ENCODE measurements at regions not wholly inside any gene's neighbourhood (a gene's known extent, or its start where the extent isn't known, plus 50 kb on each side); places are given as distances from the start of the nearest gene placed in this dataset.
A peak's percentile ranks its signal among the peaks of the same experiment; 100 is the strongest.

DNA sequence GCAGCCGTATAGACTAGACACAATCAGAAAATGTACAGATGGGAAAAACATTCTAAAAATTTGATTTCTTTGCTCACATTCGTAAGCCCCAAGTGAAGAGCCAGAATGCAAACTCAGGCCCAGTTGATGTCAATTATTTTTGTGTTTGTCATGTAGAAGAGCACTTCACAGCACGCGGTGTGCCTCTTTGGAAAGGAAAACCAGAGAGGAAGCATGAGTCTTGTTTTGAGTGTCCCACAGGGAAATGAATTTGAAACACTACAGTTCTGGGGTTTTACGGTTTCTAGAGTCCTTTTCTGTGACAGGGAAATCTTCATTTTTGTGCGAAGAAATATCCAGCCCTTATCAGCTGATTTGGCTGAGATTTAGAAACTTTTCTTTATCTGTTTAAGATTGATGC lies 554.6 kb upstream of the BOD1L1 start:
- in situ Hi-C loops (cut with HindIII; ENCODE audit: low pct_unique_long_range_greater_than_20kb, low sequenced_read_pairs) = no loop called here
- DNase-seq (ENCODE audit: low read depth, low spot score) = no peak

DNA sequence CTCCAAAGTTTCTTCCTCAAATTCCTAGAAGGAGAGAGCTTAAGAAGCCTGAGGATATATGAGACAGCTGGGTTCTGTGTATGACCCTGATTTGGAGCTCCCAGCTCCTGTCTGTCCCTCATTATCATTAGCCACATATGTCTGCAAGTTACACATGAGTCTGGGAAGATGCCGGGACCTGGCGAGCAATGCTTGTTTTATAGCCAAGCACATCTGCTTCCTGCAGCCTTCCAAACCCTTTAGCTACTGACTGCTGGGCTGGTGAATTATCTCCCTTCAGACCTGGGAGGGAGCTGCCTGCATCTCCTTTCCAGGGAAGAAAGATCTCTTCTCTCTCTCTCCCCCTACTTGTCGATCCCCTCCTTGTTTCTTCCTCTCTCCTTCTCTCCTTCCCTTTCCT lies 556.7 kb upstream of the BOD1L1 start:
- in situ Hi-C loops (cut with HindIII; ENCODE audit: low pct_unique_long_range_greater_than_20kb, low sequenced_read_pairs) = no loop called here
- peak; percentile 2 for DNase-seq (ENCODE audit: low read depth, low spot score)

GRCh38 chr4:14184767-14185166 lies 557.2 kb upstream of the BOD1L1 start:
- in situ Hi-C loops (cut with HindIII; ENCODE audit: low pct_unique_long_range_greater_than_20kb, low sequenced_read_pairs) = no loop called here
- DNase-seq (ENCODE audit: low read depth, low spot score) = no peak

- in situ Hi-C loops (cut with HindIII; ENCODE audit: low pct_unique_long_range_greater_than_20kb, low sequenced_read_pairs) = no loop called here
- DNase-seq (ENCODE audit: low read depth, low spot score) = no peak
Observed at GRCh38 chr4:14188214-14188613, 560.7 kb upstream of the BOD1L1 start.

DNA sequence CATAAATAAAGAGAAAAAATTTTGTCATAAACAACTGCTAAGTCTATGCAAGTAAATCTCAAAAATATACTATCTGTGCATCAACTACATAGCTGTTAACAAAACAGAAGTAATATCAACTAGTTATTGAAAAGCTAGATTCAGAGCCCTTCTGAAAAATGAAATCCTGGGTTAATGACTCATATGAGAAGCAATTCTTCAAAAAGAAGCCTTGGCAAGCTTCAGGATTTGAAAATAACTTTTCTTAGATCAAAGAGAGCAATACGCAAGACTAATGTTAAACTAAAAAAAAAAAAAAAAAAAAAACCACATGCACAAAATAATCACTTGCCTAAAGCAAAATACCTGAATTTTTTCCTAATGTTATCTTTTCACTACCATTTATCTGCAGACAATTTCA lies 566.1 kb upstream of the BOD1L1 start:
- no peak for DNase-seq (ENCODE audit: low read depth, low spot score)

DNA sequence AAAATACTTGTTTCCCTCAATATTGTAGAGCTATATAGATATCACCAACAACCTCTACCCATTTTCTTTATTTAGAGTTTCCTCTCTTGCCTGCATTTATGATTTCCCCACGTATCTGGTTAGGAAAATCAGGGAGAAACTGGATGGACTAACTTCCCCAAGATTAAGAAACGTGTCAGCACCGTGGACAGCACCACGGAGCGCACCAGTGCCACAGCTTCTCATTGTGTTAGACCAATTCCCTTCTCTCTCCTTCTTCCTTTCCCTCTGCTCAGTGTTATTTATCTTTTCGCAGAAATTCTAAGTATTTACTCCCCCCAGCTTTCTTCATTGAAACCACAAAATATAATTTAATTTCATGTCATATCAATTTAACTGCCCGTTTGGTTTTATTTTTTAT lies 568.6 kb upstream of the BOD1L1 start:
- in situ Hi-C loops (cut with HindIII; ENCODE audit: low pct_unique_long_range_greater_than_20kb, low sequenced_read_pairs) = no loop called here
- peak; percentile 49 for DNase-seq (ENCODE audit: low read depth, low spot score)

More for the DNA sequence above, 566.1 kb upstream of the BOD1L1 start:
- in situ Hi-C loops (cut with HindIII; ENCODE audit: low pct_unique_long_range_greater_than_20kb, low sequenced_read_pairs) = no loop called here

- DNase-seq (ENCODE audit: low read depth, low spot score) = no peak
- in situ Hi-C loops (cut with HindIII; ENCODE audit: low pct_unique_long_range_greater_than_20kb, low sequenced_read_pairs) = no loop called here
Observed at GRCh38 chr4:14215116-14215770, 587.7 kb upstream of the BOD1L1 start.

- in situ Hi-C loops (cut with HindIII; ENCODE audit: low pct_unique_long_range_greater_than_20kb, low sequenced_read_pairs) = no loop called here
- peak; percentile 21 for DNase-seq (ENCODE audit: low read depth, low spot score)
Observed at GRCh38 chr4:14217401-14217800, 589.9 kb upstream of the BOD1L1 start.

- DNase-seq (ENCODE audit: low read depth, low spot score) = peak; percentile 98
- in situ Hi-C loops (cut with HindIII; ENCODE audit: low pct_unique_long_range_greater_than_20kb, low sequenced_read_pairs) = no loop called here
Observed at GRCh38 chr4:14218641-14219040, 591.1 kb upstream of the BOD1L1 start.

GRCh38 chr4:14221176-14221575 lies 593.7 kb upstream of the BOD1L1 start:
- DNase-seq (ENCODE audit: low read depth, low spot score) = no peak
- in situ Hi-C loops (cut with HindIII; ENCODE audit: low pct_unique_long_range_greater_than_20kb, low sequenced_read_pairs) = no loop called here

- no peak for DNase-seq (ENCODE audit: low read depth, low spot score)
- in situ Hi-C loops (cut with HindIII; ENCODE audit: low pct_unique_long_range_greater_than_20kb, low sequenced_read_pairs) = no loop called here
Observed at GRCh38 chr4:14222377-14223029, 595.0 kb upstream of the BOD1L1 start.

DNA sequence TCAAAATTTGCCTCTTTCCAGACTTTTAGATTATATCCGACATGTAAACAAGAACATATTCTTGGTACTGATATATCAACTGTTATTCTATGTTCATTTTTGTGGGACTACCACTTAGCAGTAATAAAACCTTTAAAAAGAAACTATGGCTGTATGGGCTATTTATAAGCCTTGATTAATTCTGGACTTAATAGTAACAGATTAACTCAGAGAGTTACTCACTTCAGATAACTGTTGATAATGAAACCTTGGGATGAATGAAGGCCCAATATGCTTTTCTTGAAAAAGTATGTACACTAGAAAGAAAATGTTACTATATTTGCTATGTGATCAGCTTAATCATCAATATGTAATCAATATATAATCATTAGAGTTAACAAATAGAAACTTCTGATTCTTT lies 595.9 kb upstream of the BOD1L1 start:
- in situ Hi-C loops (cut with HindIII; ENCODE audit: low pct_unique_long_range_greater_than_20kb, low sequenced_read_pairs) = no loop called here
- DNase-seq (ENCODE audit: low read depth, low spot score) = no peak

DNA sequence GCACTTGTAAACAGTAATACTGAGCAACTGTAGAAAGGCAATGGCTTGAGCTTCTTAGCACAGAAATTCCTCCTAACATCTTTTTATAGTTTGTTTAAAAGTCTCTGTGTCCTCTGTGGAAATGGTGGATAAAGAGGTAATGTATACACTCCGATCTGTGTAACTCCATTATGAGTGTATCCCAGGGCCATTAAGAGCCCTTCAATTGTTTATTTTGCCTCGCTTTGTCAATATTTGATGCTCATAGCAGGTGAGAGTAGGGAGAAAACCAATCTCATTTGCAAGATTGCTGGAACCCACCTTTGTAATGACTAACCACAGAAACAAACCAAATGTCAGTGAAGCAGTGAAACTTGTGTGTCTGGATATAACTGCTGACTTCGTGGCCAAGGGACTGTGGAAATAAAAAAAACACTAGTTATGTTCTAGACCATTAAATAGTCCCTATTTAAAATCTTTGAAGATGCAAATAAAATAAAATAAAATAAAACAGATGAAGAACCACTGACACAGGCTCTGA lies 598.2 kb upstream of the BOD1L1 start:
- DNase-seq (ENCODE audit: low read depth, low spot score) = no peak
- in situ Hi-C loops (cut with HindIII; ENCODE audit: low pct_unique_long_range_greater_than_20kb, low sequenced_read_pairs) = no loop called here

GRCh38 chr4:14233126-14233525 lies 605.6 kb upstream of the BOD1L1 start:
- DNase-seq (ENCODE audit: low read depth, low spot score) = no peak
- in situ Hi-C loops (cut with HindIII; ENCODE audit: low pct_unique_long_range_greater_than_20kb, low sequenced_read_pairs) = no loop called here

DNA sequence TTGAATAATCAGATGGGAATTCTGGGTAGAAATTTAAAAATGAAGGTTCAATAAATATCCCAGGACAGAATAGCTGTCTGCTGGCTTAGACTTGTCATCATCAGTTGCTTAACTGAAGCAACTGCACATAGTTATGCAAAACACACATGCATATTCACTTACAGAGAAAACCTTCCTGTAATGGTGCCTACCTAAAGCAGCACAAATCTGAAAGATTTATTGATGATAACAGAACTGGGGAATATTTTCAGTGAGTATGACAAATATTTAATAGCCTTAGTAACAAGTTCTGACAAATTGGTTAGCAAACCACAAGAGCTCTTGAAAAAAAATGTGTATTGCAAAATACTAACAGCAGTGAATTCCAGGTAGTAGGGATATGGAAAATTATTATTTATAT lies 606.8 kb upstream of the BOD1L1 start:
- in situ Hi-C loops (cut with HindIII; ENCODE audit: low pct_unique_long_range_greater_than_20kb, low sequenced_read_pairs) = no loop called here
- no peak for DNase-seq (ENCODE audit: low read depth, low spot score)

DNA sequence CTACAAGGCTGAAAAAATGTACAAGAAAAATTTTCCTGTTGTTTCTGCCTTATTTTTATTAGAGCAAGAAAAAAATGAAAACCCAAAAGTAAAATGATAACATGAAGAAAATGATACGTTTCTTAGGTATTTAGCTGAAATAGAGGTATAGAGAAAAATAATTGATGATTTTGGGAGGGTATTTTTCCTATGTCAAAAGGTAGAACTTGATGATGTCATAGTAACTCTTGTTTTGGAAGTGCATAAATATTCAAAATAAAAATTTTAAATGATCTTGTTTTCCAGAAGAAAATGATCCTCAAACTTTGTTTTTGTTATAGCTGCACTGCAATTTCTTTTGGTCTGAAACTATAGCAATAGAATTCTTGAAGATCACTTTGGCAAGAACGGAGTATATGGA lies 608.8 kb upstream of the BOD1L1 start:
- no peak for DNase-seq (ENCODE audit: low read depth, low spot score)
- in situ Hi-C loops (cut with HindIII; ENCODE audit: low pct_unique_long_range_greater_than_20kb, low sequenced_read_pairs) = no loop called here

- in situ Hi-C loops (cut with HindIII; ENCODE audit: low pct_unique_long_range_greater_than_20kb, low sequenced_read_pairs) = no loop called here
- peak; percentile 99 for DNase-seq (ENCODE audit: low read depth, low spot score)
Observed at GRCh38 chr4:14237911-14238310, 610.4 kb upstream of the BOD1L1 start.

DNA sequence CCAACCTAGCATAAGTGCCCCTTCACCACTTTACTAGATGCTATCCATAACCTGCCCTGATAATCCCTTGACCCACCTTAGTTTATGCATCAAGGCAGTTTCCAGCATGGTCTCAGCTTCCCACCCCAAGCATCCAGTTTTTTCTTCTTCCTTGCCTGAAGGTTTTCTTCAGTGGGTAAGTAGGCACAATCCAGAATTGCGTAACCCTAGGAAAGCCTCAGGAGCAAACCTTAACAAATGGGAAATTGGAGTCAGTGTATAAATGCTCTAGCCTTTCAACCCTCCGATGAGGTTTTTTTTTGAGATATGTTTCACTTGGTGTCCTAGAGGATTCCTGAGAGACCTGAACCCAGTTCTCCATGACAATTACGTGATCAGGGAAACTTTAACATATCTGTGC lies 614.0 kb upstream of the BOD1L1 start:
- in situ Hi-C loops (cut with HindIII; ENCODE audit: low pct_unique_long_range_greater_than_20kb, low sequenced_read_pairs) = no loop called here
- no peak for DNase-seq (ENCODE audit: low read depth, low spot score)

- in situ Hi-C loops (cut with HindIII; ENCODE audit: low pct_unique_long_range_greater_than_20kb, low sequenced_read_pairs) = no loop called here
- no peak for DNase-seq (ENCODE audit: low read depth, low spot score)
Observed at GRCh38 chr4:14247767-14248166, 620.2 kb upstream of the BOD1L1 start.
